ENCODE measurements at regions not wholly inside any gene's neighbourhood (a gene's known extent, or its start where the extent isn't known, plus 50 kb on each side); places are given as distances from the start of the nearest gene placed in this dataset.

GRCh38 chr4:156539376-156539775 is 432.2 kb downstream of the PDGFC start:
- TF ChIP-seq MAX (IDR thresholded peaks at IDR 0.05) (no peak), REST (IDR thresholded peaks at IDR 0.05; ENCODE audit: low read depth) (no peak), EP300 (IDR thresholded peaks at IDR 0.05; ENCODE audit: borderline replicate concordance) (no peak), YY1 (IDR thresholded peaks at IDR 0.05; ENCODE audit: low read depth) (no peak), RAD21 (IDR thresholded peaks at IDR 0.05; ENCODE audit: low read depth) (no peak)

Measured in Ishikawa (cell line).